Type B pancreatic cell (in vitro differentiated cells): ENCODE measurements at regions not wholly inside any gene's neighbourhood (a gene's known extent, or its start where the extent isn't known, plus 50 kb on each side); places are given as distances from the start of the nearest gene placed in this dataset.

ENCODE experiments used
- DNase-seq: peaks from one replicate; pipeline ENCODE4 v3.0.0; 2021; ENCODE audit warnings: mixed read lengths; ENCODE audit not compliant: unreplicated experiment; ENCODE audit errors: extremely low spot score
- H3K27ac Mint-ChIP-seq: 2 replicates; pipeline ENCODE4 v1.8.0; 2021; ENCODE audit warnings: mild to moderate bottlenecking, mixed read lengths
- H3K27me3 Mint-ChIP-seq: 2 replicates; pipeline ENCODE4 v1.8.0; 2021; ENCODE audit warnings: mixed read lengths
- H3K36me3 Mint-ChIP-seq: 2 replicates; pipeline ENCODE4 v1.8.0; 2021; ENCODE audit warnings: mixed read lengths
- H3K4me1 Mint-ChIP-seq: one replicate; pipeline ENCODE4 v1.8.0; 2021; ENCODE audit warnings: mixed read lengths; ENCODE audit not compliant: unreplicated experiment
- H3K4me3 Mint-ChIP-seq: 2 replicates; pipeline ENCODE4 v1.8.0; 2021; ENCODE audit warnings: mild to moderate bottlenecking, mixed read lengths
- H3K9me3 Mint-ChIP-seq: 2 replicates; pipeline ENCODE4 v1.8.0; 2021; ENCODE audit warnings: mixed read lengths
- TF ChIP-seq, protein P1 (sequence below): fragments of 200-600 bp; sonication (generic); conservative IDR thresholded peaks from 2 replicates; pipeline ENCODE4 v1.5.0; 2021; ENCODE audit warnings: antibody characterized with exemption, mild to moderate bottlenecking

DNA sequence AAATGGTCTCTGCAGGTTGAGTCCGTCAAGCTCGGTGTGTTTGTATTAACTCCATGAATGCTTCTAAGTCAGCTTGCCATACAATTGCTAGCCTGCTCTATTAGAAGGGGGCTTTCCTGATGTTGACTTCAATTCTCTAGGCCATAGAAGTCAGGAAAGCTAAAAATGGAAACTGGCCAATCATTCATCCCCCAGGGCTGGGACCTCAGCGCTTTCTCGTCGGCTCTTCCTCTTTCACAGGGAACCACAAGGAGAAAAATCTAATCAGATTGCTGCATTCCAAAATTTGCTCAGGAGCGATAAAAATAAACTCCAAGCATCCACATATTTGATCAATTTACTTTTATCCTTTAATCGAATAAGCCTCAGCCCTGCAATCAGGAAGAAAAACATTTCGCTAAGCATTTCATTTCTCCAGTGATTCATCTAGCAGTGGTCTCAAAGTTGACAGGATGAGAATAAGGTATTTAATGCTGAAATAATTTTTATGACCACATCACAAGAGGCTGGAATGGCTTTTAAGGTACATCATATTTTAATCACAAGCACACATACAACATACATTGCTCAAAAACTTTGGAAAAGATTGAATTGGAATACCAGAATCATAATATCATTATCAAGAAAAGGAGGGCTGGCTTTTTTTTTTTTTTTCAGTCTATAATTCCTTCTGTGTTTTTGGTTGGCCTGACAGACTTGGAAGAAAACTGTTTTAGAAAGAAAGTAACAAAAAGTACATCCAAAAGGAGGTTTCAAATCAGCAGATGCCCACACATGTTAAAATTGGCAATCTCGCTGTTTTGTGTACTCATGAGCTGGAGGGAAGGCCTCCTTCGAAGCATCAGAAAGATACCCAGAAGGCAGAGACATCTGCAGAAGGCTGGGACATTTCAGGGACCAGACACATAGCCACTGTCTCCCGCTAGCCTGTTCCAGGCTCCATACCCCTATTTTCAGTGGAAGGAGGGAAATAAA, 316.3 kb downstream of the NUAK1 start:
- no peak overlapping the region for H3K4me3 Mint-ChIP-seq
- no peak overlapping the region for H3K27ac Mint-ChIP-seq
- H3K9me3 Mint-ChIP-seq, result peaks cover 5% of the 10 kb centered on the region
- peaks cover 11% of the 10 kb centered on the region for H3K27me3 Mint-ChIP-seq
- TF ChIP-seq, protein P1, sequence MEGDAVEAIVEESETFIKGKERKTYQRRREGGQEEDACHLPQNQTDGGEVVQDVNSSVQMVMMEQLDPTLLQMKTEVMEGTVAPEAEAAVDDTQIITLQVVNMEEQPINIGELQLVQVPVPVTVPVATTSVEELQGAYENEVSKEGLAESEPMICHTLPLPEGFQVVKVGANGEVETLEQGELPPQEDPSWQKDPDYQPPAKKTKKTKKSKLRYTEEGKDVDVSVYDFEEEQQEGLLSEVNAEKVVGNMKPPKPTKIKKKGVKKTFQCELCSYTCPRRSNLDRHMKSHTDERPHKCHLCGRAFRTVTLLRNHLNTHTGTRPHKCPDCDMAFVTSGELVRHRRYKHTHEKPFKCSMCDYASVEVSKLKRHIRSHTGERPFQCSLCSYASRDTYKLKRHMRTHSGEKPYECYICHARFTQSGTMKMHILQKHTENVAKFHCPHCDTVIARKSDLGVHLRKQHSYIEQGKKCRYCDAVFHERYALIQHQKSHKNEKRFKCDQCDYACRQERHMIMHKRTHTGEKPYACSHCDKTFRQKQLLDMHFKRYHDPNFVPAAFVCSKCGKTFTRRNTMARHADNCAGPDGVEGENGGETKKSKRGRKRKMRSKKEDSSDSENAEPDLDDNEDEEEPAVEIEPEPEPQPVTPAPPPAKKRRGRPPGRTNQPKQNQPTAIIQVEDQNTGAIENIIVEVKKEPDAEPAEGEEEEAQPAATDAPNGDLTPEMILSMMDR, result no peak
- DNase-seq, result no peak
- H3K36me3 Mint-ChIP-seq, result no peaks in the 10 kb centered on the region
- H3K4me1 Mint-ChIP-seq, result peaks cover 16% of the 10 kb centered on the region

DNA sequence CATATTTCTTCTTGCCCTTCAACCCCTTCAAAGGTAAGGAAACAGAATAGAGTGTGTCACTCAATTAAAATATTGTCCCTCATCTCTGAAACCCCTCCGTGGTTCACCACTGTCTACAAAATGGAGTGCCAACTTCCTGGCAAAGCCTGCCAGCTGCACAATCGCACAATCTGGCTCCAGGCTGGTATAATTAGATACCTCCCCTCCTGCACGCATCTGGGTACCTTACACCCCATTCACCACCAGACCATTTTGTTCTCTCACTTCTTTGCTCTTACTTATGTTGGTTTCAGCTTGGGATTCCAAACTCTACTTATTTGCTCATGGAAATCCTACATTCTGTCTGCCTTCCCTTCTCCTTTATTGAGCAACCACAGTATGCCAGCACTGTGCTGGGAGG, 314.9 kb downstream of the NUAK1 start:
- H3K27me3 Mint-ChIP-seq, result peaks cover 7% of the 10 kb centered on the region
- TF ChIP-seq, protein P1, result no peak
- H3K4me3 Mint-ChIP-seq, result no peak overlapping the region
- no peaks in the 10 kb centered on the region for H3K36me3 Mint-ChIP-seq
- no peak for DNase-seq
- peaks cover 5% of the 10 kb centered on the region for H3K9me3 Mint-ChIP-seq
- peaks cover 16% of the 10 kb centered on the region for H3K4me1 Mint-ChIP-seq
- no peak overlapping the region for H3K27ac Mint-ChIP-seq

DNA sequence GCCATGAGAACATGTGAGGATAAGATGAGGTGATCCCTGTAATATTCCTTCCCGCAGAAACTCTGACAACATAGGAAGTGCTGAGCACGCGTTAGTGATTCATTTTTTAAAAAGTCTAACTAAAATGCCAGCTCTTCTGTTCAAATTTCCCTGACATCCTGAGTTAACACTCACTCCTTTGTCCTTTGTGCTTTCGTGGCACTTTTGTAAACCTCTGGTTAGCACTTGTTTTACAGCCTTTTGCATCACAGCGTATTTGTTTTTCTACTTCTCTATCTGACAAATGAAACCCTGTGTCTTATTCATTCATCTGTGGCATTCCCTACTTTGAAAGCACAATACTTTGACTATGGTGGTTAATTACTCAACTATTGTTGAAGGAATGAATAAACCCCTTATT, 313.6 kb downstream of the NUAK1 start:
- peaks cover 7% of the 10 kb centered on the region for H3K27me3 Mint-ChIP-seq
- no peak overlapping the region for H3K4me3 Mint-ChIP-seq
- TF ChIP-seq, protein P1, result no peak
- peaks cover 5% of the 10 kb centered on the region for H3K9me3 Mint-ChIP-seq
- H3K4me1 Mint-ChIP-seq, result peaks cover 16% of the 10 kb centered on the region
- no peaks in the 10 kb centered on the region for H3K36me3 Mint-ChIP-seq
- no peak for DNase-seq
- H3K27ac Mint-ChIP-seq, result no peak overlapping the region

DNA sequence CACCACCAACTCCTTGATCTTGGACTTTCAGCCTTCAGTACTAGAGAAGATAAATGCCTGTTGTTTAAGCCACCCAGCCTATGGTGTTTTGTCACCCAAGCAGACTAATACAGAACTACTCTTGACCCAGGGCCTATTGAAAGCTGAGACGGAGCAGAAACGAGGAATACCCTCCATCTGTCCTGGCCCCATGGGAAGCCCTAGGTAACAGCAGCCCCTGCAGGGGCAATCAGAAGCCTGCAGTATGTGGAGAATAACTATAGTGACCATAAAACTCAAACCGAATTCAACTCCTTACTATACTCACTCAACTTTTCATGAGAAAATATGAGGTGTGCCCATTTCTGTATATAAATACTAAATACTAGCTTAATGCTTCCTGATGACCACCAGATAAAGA, 307.4 kb downstream of the NUAK1 start:
- H3K27me3 Mint-ChIP-seq, result no peaks in the 10 kb centered on the region
- H3K4me3 Mint-ChIP-seq, result no peak overlapping the region
- no peaks in the 10 kb centered on the region for H3K36me3 Mint-ChIP-seq
- no peak overlapping the region for H3K27ac Mint-ChIP-seq
- no peaks in the 10 kb centered on the region for H3K9me3 Mint-ChIP-seq
- TF ChIP-seq, protein P1, result peak; percentile 46
- no peak for DNase-seq
- peaks cover 13% of the 10 kb centered on the region for H3K4me1 Mint-ChIP-seq

DNA sequence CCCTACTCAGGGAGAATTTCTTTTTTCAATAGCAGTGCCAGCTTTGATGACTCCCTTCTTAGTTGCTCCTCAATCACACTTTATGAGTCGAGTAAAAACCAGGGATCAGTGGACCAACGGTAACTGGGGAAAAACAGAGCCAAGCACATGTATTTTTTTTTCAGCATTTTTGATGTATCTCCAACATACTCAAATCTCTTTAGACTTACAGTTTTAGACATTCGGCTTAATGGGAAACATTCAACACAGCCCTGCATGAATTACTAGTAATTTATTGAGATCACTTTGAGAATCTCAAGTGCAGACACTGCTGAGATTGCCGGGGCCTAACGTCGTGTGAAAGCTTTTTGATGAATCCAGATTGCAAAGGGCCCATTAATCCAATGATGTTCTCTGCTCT, 306.7 kb downstream of the NUAK1 start:
- DNase-seq, result no peak
- Mint-ChIP-seq H3K9me3 (no peaks in the 10 kb centered on the region), H3K36me3 (no peaks in the 10 kb centered on the region), H3K27ac (no peak overlapping the region), H3K27me3 (no peaks in the 10 kb centered on the region), H3K4me1 (peaks cover 13% of the 10 kb centered on the region), H3K4me3 (no peak overlapping the region)
- TF ChIP-seq, protein P1, result no peak
